Spinal cord (tissue), 9 donors: ENCODE measurements at regions not wholly inside any gene's neighbourhood (a gene's known extent, or its start where the extent isn't known, plus 50 kb on each side); places are given as distances from the start of the nearest gene placed in this dataset.

Experiments used
- DNase-seq, 6 donors: peaks; one replicate each; pipeline versions ENCODE4 v3.0.0 to v3.0.0-alpha.2; 2013 to 2015; ENCODE audit warnings: low spot score in 6 of 6, low read depth in 4 of 6
- H3K27ac ChIP-seq: one replicate; pipeline ENCODE4 v1.5.1; 2013; ENCODE audit warnings: low read depth, low read length, control low read depth
- H3K27me3 ChIP-seq: one replicate; pipeline ENCODE4 v1.6.1; 2013; ENCODE audit warnings: low read length; ENCODE audit not compliant: control insufficient read depth, insufficient read depth
- H3K36me3 ChIP-seq: one replicate; pipeline ENCODE4 v1.6.1; 2013; ENCODE audit warnings: low read length; ENCODE audit not compliant: control insufficient read depth, insufficient read depth
- H3K4me1 ChIP-seq: one replicate; pipeline ENCODE4 v1.6.1; 2013; ENCODE audit warnings: low read length; ENCODE audit not compliant: control insufficient read depth, insufficient read depth
- H3K4me3 ChIP-seq: one replicate; pipeline ENCODE4 v1.5.1; 2013; ENCODE audit warnings: low read depth, low read length, control low read depth
- H3K9me3 ChIP-seq: one replicate; pipeline ENCODE4 v1.6.1; 2013; ENCODE audit warnings: low read length; ENCODE audit not compliant: control insufficient read depth, insufficient read depth
- WGBS: methylation state at CpG from one replicate; pipeline ENCODE4 v1.1.5; 2013; ENCODE audit warnings: missing lambda C conversion rate; ENCODE audit not compliant: insufficient coverage; 5-methylcytosine and 5-hydroxymethylcytosine counted together
- donor health status: healthy.

- 93% methylated on average over 2 of the region's 2 CpGs for WGBS
These were observed 292.3 kb downstream of the DTWD2 start for GRCh38 chr5:118696076-118696475.

GRCh38 chr5:118692811-118693342 lies 295.5 kb downstream of the DTWD2 start:
- Histone ChIP-seq H3K4me3 (no peak overlapping the region), H3K27ac (no peak overlapping the region), H3K4me1 (peaks cover 8% of the 10 kb centered on the region), H3K27me3 (no peaks in the 10 kb centered on the region), H3K36me3 (no peaks in the 10 kb centered on the region), H3K9me3 (no peaks in the 10 kb centered on the region)
- peak in 5 of 6 donors; percentile 11 to 85 (median 37) for DNase-seq
- whole genome bisulfite sequencing, result 25% methylated on average over 1 of the region's 4 CpGs

More at GRCh38 chr5:118696076-118696475, 292.3 kb downstream of the DTWD2 start:
- Histone ChIP-seq H3K27me3 (no peaks in the 10 kb centered on the region), H3K27ac (no peak overlapping the region), H3K4me1 (peaks cover 8% of the 10 kb centered on the region), H3K4me3 (no peak overlapping the region), H3K9me3 (no peaks in the 10 kb centered on the region), H3K36me3 (no peaks in the 10 kb centered on the region)
- DNase-seq, result no peak

- H3K9me3 ChIP-seq, result no peaks in the 10 kb centered on the region
- peaks cover 4% of the 10 kb centered on the region for H3K4me1 ChIP-seq
- 100% methylated on average over 1 of the region's 5 CpGs for WGBS
- no peak for DNase-seq
- H3K4me3 ChIP-seq, result no peak overlapping the region
- no peaks in the 10 kb centered on the region for H3K27me3 ChIP-seq
- H3K36me3 ChIP-seq, result no peaks in the 10 kb centered on the region
- H3K27ac ChIP-seq, result peak overlapping the region; percentile 57
These were observed 300.4 kb downstream of the DTWD2 start for GRCh38 chr5:118687661-118688621.

- H3K9me3 ChIP-seq, result no peaks in the 10 kb centered on the region
- DNase-seq, result no peak
- no peaks in the 10 kb centered on the region for H3K27me3 ChIP-seq
- WGBS, result 90% methylated on average over 1 of the region's 1 CpG
- no peak overlapping the region for H3K27ac ChIP-seq
- no peak overlapping the region for H3K4me3 ChIP-seq
- no peaks in the 10 kb centered on the region for H3K36me3 ChIP-seq
- H3K4me1 ChIP-seq, result no peaks in the 10 kb centered on the region
These were observed 301.2 kb downstream of the DTWD2 start for GRCh38 chr5:118687100-118687499.

- H3K27ac ChIP-seq, result no peak overlapping the region
- DNase-seq, result no peak
- no peaks in the 10 kb centered on the region for H3K9me3 ChIP-seq
- no peaks in the 10 kb centered on the region for H3K4me1 ChIP-seq
- no peak overlapping the region for H3K4me3 ChIP-seq
- WGBS, result 86% methylated on average over 2 of the region's 2 CpGs
- H3K36me3 ChIP-seq, result no peaks in the 10 kb centered on the region
- no peaks in the 10 kb centered on the region for H3K27me3 ChIP-seq
These were observed 306.7 kb downstream of the DTWD2 start for GRCh38 chr5:118681655-118682054.

GRCh38 chr5:118679264-118679940 lies 308.9 kb downstream of the DTWD2 start:
- Histone ChIP-seq H3K4me1 (no peaks in the 10 kb centered on the region), H3K27ac (peak overlapping the region; percentile 71), H3K36me3 (no peaks in the 10 kb centered on the region), H3K4me3 (no peak overlapping the region), H3K9me3 (peaks cover under 1% of the 10 kb centered on the region), H3K27me3 (no peaks in the 10 kb centered on the region)
- WGBS, result 7% methylated on average over 3 of the region's 6 CpGs
- DNase-seq, result peak; percentile 13 to 80 (median 39)

- H3K27me3 ChIP-seq, result no peaks in the 10 kb centered on the region
- no peaks in the 10 kb centered on the region for H3K36me3 ChIP-seq
- H3K27ac ChIP-seq, result no peak overlapping the region
- H3K4me1 ChIP-seq, result no peaks in the 10 kb centered on the region
- peak; percentile 12 to 84 (median 30) for DNase-seq
- peaks cover 6% of the 10 kb centered on the region for H3K9me3 ChIP-seq
- no peak overlapping the region for H3K4me3 ChIP-seq
- whole genome bisulfite sequencing, result 13% methylated on average over 1 of the region's 3 CpGs
These were observed 309.6 kb downstream of the DTWD2 start for GRCh38 chr5:118678746-118679145.

- Histone ChIP-seq H3K27ac (peak overlapping the region; percentile 3), H3K4me3 (no peak overlapping the region), H3K4me1 (no peaks in the 10 kb centered on the region), H3K27me3 (no peaks in the 10 kb centered on the region), H3K9me3 (peaks cover 8% of the 10 kb centered on the region), H3K36me3 (no peaks in the 10 kb centered on the region)
- no peak for DNase-seq
- no CpG with 5 or more reads among the region's 1 CpG for WGBS
These were observed 313.1 kb downstream of the DTWD2 start for GRCh38 chr5:118675247-118675646.

GRCh38 chr5:118657576-118657975 lies 330.8 kb downstream of the DTWD2 start:
- Histone ChIP-seq H3K9me3 (peaks cover 10% of the 10 kb centered on the region), H3K27ac (no peak overlapping the region), H3K4me1 (no peaks in the 10 kb centered on the region), H3K27me3 (no peaks in the 10 kb centered on the region), H3K4me3 (no peak overlapping the region), H3K36me3 (no peaks in the 10 kb centered on the region)
- DNase-seq, result no peak
- 67% methylated on average over 1 of the region's 1 CpG for whole genome bisulfite sequencing
